Limb (tissue), 2 donors: ENCODE measurements at regions not wholly inside any gene's neighbourhood (a gene's known extent, or its start where the extent isn't known, plus 50 kb on each side); places are given as distances from the start of the nearest gene placed in this dataset.
A peak's percentile ranks its signal among the peaks of the same experiment; 100 is the strongest.
"Not testable (repeated sequence)": the region's sequence is repeated elsewhere in the genome, so short reads cannot be mapped to it uniquely, and the experiment has no call there.

Experiments
- DNase-seq, 2 donors: peaks; one replicate each; pipeline ENCODE4 v3.0.0-alpha.2; 2016; ENCODE audit errors: extremely low spot score in 2 of 2

DNA sequence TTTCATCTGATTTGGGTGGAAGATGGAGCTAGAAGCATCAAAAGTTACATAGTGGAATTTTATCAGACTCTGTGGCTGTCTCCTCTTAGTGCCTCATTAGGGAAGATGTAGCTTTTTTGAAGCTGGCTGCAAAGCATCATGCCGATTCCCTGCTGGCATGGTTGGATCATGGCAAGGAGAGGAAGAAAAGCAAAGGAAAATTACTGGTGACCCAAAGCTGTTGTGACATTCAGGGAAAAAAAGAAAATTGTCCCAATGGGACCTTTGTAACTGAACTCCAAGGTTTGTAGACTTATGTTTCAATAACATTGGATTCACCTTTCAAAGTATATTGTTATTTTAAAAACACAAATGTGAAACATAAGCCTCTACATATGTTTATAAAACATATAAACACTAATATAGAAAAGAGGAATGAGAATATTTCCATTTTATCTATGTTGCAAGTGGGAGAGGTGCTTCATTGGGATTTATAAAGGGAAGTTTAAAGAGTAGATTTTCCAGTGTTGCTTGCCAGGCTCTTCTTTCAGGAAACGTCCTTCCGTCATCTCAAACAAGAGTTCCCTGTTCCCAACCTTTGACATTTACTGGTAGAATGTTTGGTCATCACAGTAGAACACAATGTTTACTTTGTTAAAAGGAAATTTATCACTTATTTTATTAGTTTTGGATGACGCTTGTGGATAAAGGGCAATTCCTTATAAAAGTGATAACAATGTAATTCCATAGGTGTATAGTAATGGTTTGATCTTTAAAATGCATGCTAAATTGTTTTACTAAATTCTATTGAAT is 190.1 kb upstream of the GPRIN3 start:
- DNase-seq: no peak

DNA sequence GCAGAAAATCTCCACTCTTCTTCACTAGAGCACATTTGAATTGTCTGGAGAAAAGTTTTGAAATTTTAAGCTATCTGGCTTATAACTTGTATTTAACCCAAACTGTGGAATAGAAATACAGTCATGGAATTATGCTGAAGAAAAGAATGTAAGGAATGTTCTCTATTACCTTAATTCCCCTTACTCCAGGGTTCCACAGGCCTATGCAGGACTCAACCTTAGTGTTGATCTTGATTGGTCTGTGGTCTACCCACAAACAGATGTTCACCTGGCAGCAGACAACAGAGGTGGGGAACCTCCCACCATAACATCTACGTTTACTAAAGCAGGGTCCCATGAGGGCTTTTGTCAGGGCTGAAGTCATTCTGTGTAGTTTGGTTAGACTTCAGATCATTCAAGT is 189.3 kb upstream of the GPRIN3 start:
- DNase-seq: no peak

DNA sequence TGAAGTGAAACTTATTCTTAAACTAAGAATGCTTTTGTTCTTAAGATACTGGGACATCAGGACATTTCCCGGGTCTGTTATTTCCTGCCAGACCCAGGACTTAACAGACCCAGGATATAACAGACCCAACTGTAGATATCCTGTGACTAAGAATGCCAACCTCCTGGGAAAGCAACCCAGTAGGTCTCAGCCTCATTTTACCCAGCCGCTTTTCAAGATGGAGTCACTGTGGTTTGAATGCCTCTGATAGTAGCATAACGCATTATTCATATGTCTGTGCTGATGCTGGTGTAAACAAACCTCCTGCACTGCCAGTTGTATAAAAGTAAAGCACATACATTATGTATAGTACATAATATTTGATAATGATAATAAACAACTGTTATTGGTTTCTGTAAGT is 185.8 kb upstream of the GPRIN3 start:
- DNase-seq: no peak

DNA sequence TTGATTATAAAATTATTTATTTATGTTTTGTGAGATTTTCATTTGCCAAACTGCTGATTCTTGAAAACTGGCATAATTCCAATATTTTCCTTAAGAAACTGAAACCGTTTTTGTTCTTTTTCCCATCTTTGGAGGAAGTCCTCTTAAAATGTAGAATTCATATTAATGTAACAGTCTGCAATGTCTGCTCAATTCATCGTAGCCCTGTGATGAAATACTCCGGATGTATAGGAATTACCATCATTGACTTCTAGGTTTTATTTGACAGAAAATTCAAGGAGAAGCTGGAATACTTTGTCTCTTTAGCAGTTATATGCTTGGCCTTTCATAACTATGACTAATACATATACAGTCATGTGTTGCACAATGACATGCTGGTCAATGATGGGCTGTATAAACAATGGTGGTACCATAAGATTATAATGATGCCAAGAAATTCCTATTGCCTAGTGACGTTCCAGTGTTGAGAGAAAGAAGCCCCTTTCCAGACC is 185.0 kb upstream of the GPRIN3 start:
- no peak for DNase-seq

DNA sequence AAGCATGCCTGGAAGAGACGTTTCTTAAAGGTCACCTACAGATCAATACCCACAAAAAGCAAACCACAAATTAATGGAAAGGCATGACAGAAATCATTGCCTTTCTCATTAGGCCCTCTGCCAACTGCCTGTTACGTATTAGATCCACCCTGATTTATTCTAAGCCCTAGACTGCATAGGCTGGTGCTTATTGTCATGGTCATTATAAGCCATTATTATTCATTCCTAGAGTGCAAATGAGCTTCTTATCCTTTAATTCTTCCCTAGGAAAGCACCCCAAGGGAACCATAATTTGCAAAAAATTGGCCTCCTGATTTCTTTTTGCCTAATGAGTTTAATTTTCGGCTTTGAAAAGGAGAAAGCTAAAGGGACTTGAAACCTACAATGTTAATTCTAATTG is 184.2 kb upstream of the GPRIN3 start:
- DNase-seq: no peak

DNA sequence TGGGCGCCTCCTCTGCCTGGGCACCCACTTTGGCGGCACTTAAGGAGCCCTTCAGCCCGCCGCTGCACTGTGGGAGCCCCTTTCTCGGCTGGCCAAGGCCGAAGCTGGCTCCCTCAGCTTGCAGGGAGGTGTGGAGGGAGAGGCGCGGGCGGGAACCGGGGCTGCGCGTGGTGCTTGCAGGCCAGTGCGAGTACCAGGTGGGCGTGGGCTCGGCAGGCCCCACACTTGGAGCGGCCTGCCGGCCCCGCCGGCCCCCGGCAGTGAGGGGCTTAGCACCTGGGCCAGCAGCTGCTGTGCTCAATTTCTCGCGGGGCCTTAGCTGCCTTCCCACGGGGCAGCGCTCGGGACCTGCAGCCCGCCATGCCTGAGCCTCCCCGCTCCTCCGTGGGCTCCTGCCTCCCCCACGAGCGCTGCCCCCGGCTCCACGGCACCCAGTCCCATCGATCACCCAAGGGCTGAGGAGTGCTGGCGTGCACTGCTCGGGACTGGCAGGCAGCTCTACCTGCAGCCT is 182.4 kb upstream of the GPRIN3 start:
- not testable (repeated sequence) for DNase-seq

DNA sequence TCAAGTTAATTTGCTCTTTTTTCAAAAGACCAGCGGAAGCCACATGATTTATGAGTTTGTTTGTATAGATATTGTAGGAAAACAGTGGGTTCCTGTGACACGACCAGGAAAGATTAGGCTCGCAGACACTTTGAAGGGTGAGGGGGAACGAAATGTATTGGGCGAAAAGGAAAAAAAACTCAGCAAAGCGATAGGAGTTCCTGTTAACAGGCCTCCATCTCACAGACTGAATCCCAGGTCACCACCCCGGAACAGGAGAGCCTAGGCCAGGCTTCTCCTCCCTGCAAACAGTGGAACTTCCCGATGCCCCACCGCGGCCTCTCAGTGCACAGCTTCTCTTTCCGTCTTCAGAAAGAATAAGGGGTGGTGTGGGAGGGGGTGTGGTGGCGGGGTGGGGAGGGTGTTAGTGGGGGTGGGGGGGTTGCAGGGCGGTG is 181.8 kb upstream of the GPRIN3 start:
- DNase-seq: no peak

DNA sequence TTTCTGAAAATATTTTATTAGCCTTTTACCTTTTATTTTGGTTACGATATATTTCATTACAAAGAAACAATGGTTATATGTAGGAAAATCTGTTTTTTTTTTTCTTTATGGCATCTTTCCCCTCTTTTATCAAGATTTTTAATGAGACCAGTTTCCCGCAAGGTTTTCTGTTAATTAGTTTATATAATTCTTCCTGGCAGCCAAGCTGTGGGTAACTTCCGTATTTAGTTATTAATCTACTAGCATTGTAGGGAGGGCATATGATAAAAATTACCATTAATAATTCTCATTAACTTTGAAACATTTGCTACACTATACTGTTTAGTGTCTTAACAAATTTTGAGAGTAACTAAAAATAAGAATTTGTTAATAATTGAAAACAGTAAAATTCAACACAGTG is 181.1 kb upstream of the GPRIN3 start:
- no peak for DNase-seq

DNA sequence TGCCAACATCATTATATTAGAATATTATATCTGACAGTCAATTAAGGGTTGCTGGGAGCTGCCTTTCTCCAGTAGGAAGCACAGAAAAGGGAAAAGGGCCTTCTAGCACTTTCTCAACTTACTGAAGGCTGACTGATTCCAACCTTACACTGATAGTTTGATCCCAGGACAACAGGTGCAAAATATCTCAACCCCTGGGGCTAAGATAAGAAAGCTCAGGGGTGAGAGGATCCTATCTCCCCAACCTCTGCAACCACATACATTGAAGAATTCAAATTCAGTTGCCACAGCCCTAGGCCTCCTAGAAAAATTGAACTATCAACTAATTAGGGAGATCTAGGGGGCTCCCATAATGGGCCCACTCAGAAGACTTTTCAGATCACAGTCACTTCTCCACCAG is 179.1 kb upstream of the GPRIN3 start:
- DNase-seq: no peak

DNA sequence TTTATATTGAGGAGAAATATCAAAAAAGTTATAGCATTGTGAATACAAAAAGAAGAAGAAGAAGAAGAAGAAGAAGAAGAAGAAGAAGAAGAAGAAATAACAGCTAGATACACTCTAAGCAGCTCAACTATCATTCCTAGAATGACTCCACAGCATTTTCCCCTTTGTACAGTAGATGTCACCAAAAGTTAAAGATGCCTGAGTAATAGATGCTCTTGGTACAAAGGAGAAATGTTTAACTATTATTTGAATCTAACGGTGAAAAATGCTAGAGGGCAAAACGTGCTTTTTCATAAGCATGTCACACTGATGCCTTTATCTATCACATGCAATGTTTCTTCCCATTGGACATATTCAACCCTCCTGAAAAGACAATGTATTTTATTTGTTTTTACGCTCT is 178.4 kb upstream of the GPRIN3 start:
- peak in 1 of 2 donors; percentile 6 for DNase-seq

DNA sequence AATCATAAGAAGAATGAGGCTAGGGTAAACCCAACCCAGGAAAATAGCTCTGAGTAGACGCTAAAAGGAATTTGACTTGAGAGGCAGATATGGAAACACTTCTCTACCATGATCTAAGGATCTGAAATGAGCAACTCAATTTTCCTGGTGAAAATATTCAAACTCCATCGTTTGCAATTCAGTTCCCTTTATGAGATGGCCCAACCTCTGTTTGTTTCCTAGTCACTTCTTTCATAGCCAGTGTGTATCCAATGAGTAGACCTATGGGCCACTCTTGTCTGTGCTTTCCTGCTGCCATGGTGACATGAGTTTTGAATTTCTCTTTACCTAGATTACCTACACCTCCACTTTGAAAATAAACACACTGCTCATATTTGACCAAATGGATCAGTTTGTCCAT is 176.2 kb upstream of the GPRIN3 start:
- no peak for DNase-seq

DNA sequence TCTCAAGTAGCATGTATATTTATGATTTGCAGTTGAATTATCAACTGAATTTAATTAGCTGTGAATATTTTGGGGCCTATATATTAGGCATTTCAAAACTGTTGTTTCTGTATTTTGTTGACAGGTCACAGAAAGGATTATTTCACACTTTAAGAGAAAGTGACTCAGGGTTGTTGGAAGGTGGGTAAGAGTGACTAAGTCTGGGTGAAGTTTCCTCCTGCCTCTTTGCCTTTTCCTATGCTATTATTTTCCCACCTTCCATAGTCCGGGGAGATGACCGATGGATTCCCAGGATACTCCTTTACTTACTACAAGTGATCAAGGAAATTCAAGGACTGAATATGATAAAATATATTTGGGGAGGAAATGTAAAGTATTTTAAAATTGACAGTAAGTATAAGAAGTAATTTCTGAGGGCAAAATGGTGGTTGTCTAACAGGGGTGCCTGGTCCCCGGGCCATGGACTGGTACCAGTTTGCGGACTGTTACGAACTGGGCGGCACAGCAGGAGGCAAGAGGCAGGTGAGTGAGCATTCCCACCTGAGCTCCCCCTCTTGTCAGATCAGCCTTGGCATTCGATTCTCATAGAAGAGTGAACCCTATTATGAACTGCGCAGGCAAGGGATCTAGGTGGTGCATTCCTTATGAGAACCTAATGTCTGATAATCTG is 175.5 kb upstream of the GPRIN3 start:
- no peak for DNase-seq

DNA sequence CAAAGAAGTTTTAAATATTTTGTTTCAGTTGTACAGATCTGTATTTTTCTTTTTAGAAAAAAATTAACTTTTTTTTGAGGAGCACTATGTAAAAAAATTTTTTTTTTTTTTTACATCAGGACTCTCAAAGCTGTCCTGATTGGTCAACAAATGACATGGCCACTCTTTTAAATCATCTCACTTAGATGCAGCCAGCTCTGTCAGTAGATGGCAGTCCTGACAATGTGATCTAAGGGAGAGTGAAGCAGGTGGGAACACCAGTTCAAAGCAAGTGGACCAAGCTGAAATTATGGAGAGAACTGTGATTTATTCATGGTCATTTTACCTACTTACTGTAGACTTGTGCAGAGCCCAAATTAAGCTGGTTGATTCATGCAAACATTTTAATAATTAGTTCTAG is 174.7 kb upstream of the GPRIN3 start:
- peak in 1 of 2 donors; percentile 11 for DNase-seq

DNA sequence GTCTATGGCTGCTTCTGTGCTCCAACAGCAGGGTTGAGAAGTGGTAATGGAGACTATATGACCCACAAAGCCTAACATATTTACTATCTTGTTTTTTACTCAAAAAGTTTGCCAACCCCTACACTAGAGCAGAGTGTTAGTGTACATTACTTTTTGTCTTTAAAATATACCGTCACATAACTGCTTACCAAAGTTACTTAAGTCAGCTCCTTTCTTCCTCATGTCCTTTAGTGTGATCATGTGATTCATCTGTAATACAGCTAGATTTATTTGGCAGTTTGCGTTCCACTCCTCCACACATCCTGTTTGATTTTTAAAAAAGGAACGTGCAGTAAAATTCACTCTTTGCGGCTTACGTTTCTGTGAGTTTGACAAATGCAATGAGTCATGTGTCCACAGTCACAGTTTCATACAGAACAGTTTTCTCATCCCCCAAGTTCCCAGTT is 162.4 kb upstream of the GPRIN3 start:
- peak in 1 of 2 donors; percentile 2 for DNase-seq

DNA sequence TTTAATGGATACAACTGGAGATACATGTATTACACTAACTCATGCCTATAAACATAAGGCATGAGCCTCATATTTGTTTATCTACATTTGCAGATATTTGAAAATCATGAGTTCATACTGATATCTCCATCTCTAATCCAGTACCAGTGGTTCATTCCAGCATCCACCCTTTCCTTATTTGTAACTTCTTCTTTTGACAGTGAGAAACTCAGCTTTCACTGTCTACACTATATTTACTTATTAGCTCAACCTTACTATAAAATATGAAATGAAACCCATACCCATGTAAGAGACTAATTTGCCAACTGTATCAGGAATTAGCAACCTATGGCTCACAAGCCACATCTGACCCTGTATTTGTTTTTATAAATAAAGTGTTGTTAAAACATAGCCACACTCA is 161.9 kb upstream of the GPRIN3 start:
- no peak for DNase-seq

DNA sequence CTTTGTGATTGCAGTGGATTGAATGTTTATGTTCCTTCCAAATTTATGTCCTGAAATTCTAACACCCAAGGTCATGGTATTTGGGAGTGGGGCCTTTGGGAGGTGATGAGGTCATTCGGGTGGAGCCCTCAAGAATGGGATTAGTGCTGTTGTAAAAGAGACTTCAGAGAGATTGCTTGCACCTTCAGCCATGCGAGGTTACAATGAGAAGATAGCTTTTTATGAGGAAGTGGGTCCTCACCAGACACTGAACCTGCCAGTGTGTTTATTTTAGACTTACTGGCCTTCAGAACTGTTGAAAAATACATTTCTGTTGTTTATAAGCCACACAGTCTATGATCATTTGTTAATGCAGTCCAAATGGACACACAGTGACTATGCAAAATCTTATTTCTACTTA is 161.0 kb upstream of the GPRIN3 start:
- DNase-seq: no peak

DNA sequence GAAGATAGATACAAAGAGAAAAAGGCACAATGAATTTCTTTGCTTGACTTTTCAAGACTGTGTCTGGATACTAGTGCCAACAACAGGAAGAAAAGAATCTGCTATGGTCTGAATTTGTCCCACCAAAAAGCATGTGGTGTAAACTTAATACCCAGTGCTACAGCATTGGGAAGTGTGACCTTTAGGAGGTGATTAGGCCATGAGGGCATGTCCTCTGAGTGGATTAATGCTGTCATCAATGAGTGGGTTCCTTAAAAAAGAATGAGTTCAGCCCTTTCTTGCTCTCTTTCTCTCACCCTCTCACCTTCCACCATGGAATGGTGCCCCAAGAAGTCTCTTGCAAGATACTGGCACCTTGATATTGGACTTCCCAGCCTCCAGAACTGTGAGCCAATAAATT is 155.7 kb upstream of the GPRIN3 start:
- no peak for DNase-seq

DNA sequence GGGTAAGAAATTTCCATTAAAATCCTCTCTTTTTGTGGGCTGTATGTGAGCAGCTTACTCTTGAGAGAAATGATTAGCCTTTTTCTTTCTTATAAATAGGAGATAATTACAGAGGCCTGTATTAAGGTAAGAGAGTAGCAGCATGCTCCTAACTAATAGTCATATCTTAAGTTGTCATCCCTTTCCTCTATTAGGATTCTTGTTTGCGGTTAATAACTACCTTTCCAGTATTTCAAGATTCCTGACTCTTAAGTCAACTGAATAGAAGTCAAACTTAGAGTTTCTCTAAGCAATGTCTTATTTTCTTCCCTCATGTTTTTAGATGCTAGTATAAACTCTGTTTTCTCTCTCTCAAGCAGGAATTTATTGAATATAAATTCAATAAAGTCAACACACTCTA is 139.9 kb upstream of the GPRIN3 start:
- DNase-seq: no peak

DNA sequence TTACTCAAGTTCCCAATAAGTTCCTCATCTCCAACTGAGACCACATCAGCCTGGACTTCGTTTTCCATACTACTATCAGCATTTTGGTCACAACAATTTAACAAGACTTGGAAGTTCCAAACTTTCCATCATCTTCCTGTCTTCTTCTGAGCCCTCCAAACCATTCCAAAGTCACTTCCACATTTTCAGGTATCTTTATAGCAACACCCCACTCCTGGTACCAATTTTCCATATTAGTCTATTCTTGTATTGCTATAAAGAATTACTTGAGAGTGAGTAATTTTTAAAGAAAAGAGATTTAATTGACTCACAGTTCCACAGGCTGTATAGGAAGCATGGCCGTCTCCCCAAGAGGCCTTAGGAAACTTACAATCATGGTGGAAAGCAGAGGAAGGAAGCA is 138.6 kb upstream of the GPRIN3 start:
- DNase-seq: no peak

DNA sequence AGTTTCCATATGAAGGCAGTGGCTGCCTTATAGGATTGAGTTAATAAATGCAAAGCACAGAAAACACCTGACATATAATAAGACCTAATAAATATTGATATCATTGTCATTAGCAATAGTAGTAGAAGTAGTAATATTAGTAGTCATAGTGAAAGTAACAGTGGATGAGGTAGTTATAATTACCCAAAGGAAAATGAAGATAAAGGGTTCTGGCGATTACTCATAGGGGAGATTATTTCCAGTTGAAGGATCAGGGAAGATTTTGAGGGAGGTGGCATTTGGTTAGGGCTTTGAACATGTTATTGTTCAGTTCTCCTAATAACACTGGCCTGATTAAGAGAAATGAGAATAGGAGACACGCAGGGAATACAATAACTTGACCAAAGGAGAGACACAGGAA is 131.9 kb upstream of the GPRIN3 start:
- no peak for DNase-seq

DNA sequence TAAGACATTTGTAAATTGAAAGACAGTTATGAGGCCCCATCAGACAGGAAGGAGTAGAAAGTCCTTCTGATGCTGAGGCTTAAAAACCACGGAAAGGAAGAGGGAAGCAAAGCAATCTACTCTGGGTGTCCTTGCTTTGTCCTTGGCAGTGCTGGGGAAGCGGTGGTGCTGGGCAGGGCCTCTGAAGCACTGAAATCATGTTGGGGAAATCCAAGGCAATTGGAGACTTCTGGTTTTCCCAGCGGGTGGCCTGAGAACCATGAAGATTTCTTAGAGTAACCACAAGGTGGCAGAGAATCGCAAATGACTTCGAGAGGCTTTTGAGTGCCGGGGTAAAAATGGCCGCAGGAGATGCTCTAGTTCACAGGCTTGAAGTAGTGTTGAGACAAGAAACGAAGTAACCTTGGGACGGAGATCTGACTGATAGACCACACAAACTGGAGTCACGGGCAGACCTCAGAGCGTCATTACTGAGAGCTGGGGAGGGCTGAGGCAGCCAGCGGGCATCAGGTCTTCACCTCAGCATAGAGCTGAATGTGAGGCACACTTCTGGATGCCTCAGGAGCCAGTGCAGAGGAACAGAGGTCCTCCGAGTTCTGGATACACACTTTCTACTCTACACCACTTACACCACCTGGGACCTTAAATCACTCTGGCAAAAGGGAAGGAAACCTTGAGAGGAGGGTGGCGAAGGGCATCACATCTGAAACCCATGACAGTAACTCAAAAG is 130.7 kb upstream of the GPRIN3 start:
- no peak for DNase-seq

DNA sequence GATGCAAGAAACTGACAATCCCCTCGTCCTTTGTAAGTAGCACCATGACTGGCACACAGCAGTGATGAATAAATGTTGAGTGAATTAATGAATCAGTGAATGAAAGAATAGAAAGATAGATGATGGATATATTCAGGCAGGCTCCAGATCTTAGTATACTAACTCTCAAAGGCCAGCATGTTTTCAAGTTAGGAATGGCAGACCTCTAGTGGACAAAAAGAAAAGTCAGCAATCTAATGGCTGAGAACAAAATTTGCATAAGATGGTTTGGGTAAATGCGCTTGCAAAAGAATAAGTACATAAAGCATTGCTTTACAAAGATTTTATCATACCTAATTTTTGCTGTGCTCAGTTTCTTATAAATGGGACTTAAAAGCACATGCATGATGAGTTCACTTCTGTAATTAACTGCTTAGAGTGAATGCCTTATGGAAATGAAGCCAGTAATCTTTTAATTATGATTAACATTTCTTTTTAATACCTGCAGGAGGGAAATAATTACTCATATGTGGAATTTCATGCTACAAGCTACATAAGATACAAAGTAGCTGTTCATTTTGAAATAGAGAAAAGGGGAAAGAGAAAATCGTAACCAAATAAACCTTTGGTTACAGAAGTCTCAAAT is 126.9 kb upstream of the GPRIN3 start:
- peak in 1 of 2 donors; percentile 72 for DNase-seq
